Neural cell (in vitro differentiated cells): ENCODE measurements at regions not wholly inside any gene's neighbourhood (a gene's known extent, or its start where the extent isn't known, plus 50 kb on each side); places are given as distances from the start of the nearest gene placed in this dataset.

ENCODE experiments used
- CTCF ChIP-seq: fragments of 450-650 bp; IDR thresholded peaks from 2 replicates; pipeline ENCODE4 v1.5.1; 2014; ENCODE audit warnings: antibody characterized with exemption, mild to moderate bottlenecking, moderate library complexity; ENCODE audit not compliant: poor library complexity, severe bottlenecking
- EP300 ChIP-seq: fragments of 450-650 bp; conservative IDR thresholded peaks from 2 replicates; pipeline ENCODE4 v1.6.1; 2014; ENCODE audit warnings: antibody characterized with exemption, mild to moderate bottlenecking, moderate library complexity; ENCODE audit not compliant: poor library complexity, severe bottlenecking
- POLR2AphosphoS5 ChIP-seq: IDR thresholded peaks from 2 replicates; pipeline ENCODE4 v1.6.1; 2012
- RAD21 ChIP-seq: fragments of 450-650 bp; conservative IDR thresholded peaks from 2 replicates; pipeline ENCODE4 v1.6.1; 2014; ENCODE audit warnings: antibody characterized with exemption, mild to moderate bottlenecking, moderate library complexity
- REST ChIP-seq: IDR thresholded peaks from 2 replicates; pipeline ENCODE4 v1.6.1; 2012; ENCODE audit warnings: borderline replicate concordance
- SMC3 ChIP-seq: fragments of 450-650 bp; conservative IDR thresholded peaks from 2 replicates; pipeline ENCODE4 v1.6.1; 2014; ENCODE audit warnings: antibody characterized with exemption, mild to moderate bottlenecking, moderate library complexity; ENCODE audit not compliant: poor library complexity
- TAF1 ChIP-seq: IDR thresholded peaks from 2 replicates; pipeline ENCODE4 v1.6.1; 2012; ENCODE audit warnings: low read depth

GRCh38 chr2:18247282-18248110 lies 313.0 kb downstream of the RDH14 start:
- TF ChIP-seq CTCF (no peak), POLR2AphosphoS5 (no peak), EP300 (no peak), TAF1 (no peak), SMC3 (no peak), REST (no peak), RAD21 (no peak)
